SK-N-SH treated with all-trans-retinoic acid at 6 μM for 48 hours (cell line): ENCODE measurements at regions not wholly inside any gene's neighbourhood (a gene's known extent, or its start where the extent isn't known, plus 50 kb on each side); places are given as distances from the start of the nearest gene placed in this dataset.
"Not testable (repeated sequence)": the region's sequence is repeated elsewhere in the genome, so short reads cannot be mapped to it uniquely, and the experiment has no call there.

Experiments
- ATAC-seq: fragments of 200-7000 bp; cut with Tn5 transposase; 3 replicates; pipeline ENCODE4 v1.9.1; 2020; ENCODE audit warnings: mild to moderate bottlenecking, moderate library complexity
- ARNTL ChIP-seq: fragments of 450-650 bp; formaldehyde crosslinking; IDR thresholded peaks from 2 replicates; pipeline ENCODE4 v1.5.0; 2020; ENCODE audit warnings: low read depth, mild to moderate bottlenecking, moderate library complexity, borderline replicate concordance
- BACH2 ChIP-seq: fragments of 250-450 bp; sonication (Bioruptor Pico); IDR thresholded peaks from 2 replicates; pipeline ENCODE4 v1.9.0; 2021; ENCODE audit warnings: mild to moderate bottlenecking, borderline replicate concordance
- CSDC2 ChIP-seq: fragments of 250-450 bp; sonication (Bioruptor Pico); IDR thresholded peaks from 2 replicates; pipeline ENCODE4 v1.5.0; 2020; ENCODE audit warnings: mild to moderate bottlenecking, moderate library complexity
- ESRRG ChIP-seq: fragments of 250-450 bp; sonication (Bioruptor Pico); IDR thresholded peaks from 2 replicates; pipeline ENCODE4 v1.6.1; 2021; ENCODE audit warnings: mild to moderate bottlenecking
- GLIS3 ChIP-seq: fragments of 250-450 bp; sonication (Bioruptor Pico); IDR thresholded peaks from 2 replicates; pipeline ENCODE4 v1.5.0; 2020; ENCODE audit warnings: mild to moderate bottlenecking, moderate library complexity
- ISL1 ChIP-seq: fragments of 250-450 bp; sonication (Bioruptor Pico); IDR thresholded peaks from 2 replicates; pipeline ENCODE4 v2.1.2; 2022; ENCODE audit warnings: mild to moderate bottlenecking, moderate library complexity
- OSR1 ChIP-seq: fragments of 250-450 bp; sonication (Bioruptor Pico); IDR thresholded peaks from 2 replicates; pipeline ENCODE4 v1.8.0; 2022; ENCODE audit warnings: moderate library complexity, mild to moderate bottlenecking, inconsistent platforms
- PPARA ChIP-seq: fragments of 250-450 bp; sonication (Bioruptor Pico); IDR thresholded peaks from 2 replicates; pipeline ENCODE4 v1.5.0; 2020; ENCODE audit warnings: mild to moderate bottlenecking, borderline replicate concordance
- RARB ChIP-seq: fragments of 250-450 bp; sonication (Bioruptor Pico); IDR thresholded peaks from 2 replicates; pipeline ENCODE4 v1.8.0; 2021; ENCODE audit warnings: mild to moderate bottlenecking, moderate library complexity
- TCF4 ChIP-seq: fragments of 250-450 bp; sonication (Bioruptor Pico); IDR thresholded peaks from 2 replicates; pipeline ENCODE4 v1.8.0; 2021; ENCODE audit warnings: mild to moderate bottlenecking, moderate library complexity, borderline replicate concordance
- TOX ChIP-seq: fragments of 250-450 bp; sonication (Bioruptor Pico); IDR thresholded peaks from 2 replicates; pipeline ENCODE4 v1.8.0; 2021; ENCODE audit warnings: mild to moderate bottlenecking, moderate library complexity, borderline replicate concordance
- ZFP3 ChIP-seq: fragments of 250-450 bp; sonication (Bioruptor Pico); IDR thresholded peaks from 2 replicates; pipeline ENCODE4 v1.5.0; 2020; ENCODE audit warnings: mild to moderate bottlenecking, moderate library complexity
- ZNF565 ChIP-seq: fragments of 450-650 bp; formaldehyde crosslinking; conservative IDR thresholded peaks from 2 replicates; pipeline ENCODE4 v1.5.0; 2020; ENCODE audit warnings: low read depth, mild to moderate bottlenecking, moderate library complexity
- ZNF70 ChIP-seq: fragments of 450-650 bp; formaldehyde crosslinking; IDR thresholded peaks from 2 replicates; pipeline ENCODE4 v1.5.0; 2020; ENCODE audit warnings: mild to moderate bottlenecking, moderate library complexity
- ZNF8 ChIP-seq: fragments of 450-650 bp; formaldehyde crosslinking; IDR thresholded peaks from 2 replicates; pipeline ENCODE4 v1.5.0; 2020; ENCODE audit warnings: mild to moderate bottlenecking, moderate library complexity
- TF ChIP-seq, protein P1 (sequence below): fragments of 250-450 bp; sonication (Bioruptor Pico); IDR thresholded peaks from 2 replicates; pipeline ENCODE4 v1.5.1; 2020; ENCODE audit warnings: low read depth, mild to moderate bottlenecking, moderate library complexity
- TF ChIP-seq, protein P2 (sequence below): fragments of 250-450 bp; sonication (Bioruptor Pico); IDR thresholded peaks from 2 replicates; pipeline ENCODE4 v1.8.0; 2021; ENCODE audit warnings: low read depth, mild to moderate bottlenecking, moderate library complexity, borderline replicate concordance
- TF ChIP-seq, protein P3 (sequence below): fragments of 250-450 bp; sonication (Bioruptor Pico); IDR thresholded peaks from 2 replicates; pipeline ENCODE4 v1.5.0; 2020; ENCODE audit warnings: mild to moderate bottlenecking, moderate library complexity
- TF ChIP-seq, protein P4 (sequence below): fragments of 250-450 bp; sonication (Bioruptor Pico); IDR thresholded peaks from 2 replicates; pipeline ENCODE4 v1.8.0; 2020; ENCODE audit warnings: mild to moderate bottlenecking, moderate library complexity, borderline replicate concordance
- TF ChIP-seq, protein P5 (sequence below): fragments of 250-450 bp; sonication (Bioruptor Pico); IDR thresholded peaks from 2 replicates; pipeline ENCODE4 v1.5.1; 2021; ENCODE audit warnings: mild to moderate bottlenecking, moderate library complexity

DNA sequence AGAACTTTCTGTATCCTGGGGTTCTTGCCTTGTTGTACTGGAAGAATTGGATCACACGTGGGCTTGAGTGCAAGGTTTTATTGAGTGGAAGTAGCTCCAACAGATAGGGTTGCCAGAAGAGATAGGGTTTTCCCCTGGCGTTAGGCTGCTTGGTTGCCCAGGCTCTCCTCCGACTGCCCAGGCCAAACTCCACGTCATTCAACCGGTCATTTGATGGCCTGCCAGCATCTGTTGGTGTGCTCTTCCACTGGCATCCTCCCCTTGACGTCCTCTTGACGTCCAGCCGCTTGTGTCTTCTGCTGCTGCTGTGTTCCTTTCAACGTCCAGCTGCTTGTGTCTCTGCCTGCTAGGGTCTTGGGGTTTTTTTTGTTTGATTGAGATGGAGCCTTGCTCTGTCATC, 111.2 kb upstream of the XIST start:
- TF ChIP-seq ZNF70 (CRISPR knock-in tag) (no peak), OSR1 (no peak), ZNF8 (CRISPR knock-in tag) (no peak), TCF4 (CRISPR knock-in tag) (no peak), PPARA (no peak), GLIS3 (no peak), ISL1 (CRISPR knock-in tag) (no peak)
- TF ChIP-seq, protein P1, sequence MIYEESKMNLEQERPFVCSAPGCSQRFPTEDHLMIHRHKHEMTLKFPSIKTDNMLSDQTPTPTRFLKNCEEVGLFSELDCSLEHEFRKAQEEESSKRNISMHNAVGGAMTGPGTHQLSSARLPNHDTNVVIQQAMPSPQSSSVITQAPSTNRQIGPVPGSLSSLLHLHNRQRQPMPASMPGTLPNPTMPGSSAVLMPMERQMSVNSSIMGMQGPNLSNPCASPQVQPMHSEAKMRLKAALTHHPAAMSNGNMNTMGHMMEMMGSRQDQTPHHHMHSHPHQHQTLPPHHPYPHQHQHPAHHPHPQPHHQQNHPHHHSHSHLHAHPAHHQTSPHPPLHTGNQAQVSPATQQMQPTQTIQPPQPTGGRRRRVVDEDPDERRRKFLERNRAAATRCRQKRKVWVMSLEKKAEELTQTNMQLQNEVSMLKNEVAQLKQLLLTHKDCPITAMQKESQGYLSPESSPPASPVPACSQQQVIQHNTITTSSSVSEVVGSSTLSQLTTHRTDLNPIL (CRISPR knock-in tag), result no peak
- TF ChIP-seq, protein P2, sequence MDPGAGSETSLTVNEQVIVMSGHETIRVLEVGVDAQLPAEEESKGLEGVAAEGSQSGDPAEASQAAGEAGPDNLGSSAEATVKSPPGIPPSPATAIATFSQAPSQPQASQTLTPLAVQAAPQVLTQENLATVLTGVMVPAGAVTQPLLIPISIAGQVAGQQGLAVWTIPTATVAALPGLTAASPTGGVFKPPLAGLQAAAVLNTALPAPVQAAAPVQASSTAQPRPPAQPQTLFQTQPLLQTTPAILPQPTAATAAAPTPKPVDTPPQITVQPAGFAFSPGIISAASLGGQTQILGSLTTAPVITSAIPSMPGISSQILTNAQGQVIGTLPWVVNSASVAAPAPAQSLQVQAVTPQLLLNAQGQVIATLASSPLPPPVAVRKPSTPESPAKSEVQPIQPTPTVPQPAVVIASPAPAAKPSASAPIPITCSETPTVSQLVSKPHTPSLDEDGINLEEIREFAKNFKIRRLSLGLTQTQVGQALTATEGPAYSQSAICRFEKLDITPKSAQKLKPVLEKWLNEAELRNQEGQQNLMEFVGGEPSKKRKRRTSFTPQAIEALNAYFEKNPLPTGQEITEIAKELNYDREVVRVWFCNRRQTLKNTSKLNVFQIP (CRISPR knock-in tag), result no peak
- ATAC-seq, result no peak

DNA sequence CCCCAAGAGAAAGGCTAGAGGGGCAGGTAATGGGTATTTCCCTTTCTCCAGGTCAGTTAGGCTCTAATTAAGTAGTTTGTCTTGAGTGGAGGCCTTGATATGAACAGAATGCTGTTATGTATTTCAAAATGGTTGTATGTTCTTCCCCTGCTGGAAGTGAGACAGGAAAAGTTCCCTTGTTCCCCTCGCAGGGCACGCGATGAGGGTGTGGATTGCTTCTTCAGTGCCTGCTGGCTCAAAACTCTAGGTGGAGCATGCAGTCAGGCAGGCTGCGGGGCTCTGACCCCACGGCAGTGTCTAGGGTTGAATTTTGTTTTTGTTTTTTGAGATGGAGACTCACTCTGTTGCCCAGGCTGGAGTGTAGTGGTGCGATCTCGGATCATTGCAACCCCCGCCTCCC, 110.4 kb upstream of the XIST start:
- TF ChIP-seq, protein P3, sequence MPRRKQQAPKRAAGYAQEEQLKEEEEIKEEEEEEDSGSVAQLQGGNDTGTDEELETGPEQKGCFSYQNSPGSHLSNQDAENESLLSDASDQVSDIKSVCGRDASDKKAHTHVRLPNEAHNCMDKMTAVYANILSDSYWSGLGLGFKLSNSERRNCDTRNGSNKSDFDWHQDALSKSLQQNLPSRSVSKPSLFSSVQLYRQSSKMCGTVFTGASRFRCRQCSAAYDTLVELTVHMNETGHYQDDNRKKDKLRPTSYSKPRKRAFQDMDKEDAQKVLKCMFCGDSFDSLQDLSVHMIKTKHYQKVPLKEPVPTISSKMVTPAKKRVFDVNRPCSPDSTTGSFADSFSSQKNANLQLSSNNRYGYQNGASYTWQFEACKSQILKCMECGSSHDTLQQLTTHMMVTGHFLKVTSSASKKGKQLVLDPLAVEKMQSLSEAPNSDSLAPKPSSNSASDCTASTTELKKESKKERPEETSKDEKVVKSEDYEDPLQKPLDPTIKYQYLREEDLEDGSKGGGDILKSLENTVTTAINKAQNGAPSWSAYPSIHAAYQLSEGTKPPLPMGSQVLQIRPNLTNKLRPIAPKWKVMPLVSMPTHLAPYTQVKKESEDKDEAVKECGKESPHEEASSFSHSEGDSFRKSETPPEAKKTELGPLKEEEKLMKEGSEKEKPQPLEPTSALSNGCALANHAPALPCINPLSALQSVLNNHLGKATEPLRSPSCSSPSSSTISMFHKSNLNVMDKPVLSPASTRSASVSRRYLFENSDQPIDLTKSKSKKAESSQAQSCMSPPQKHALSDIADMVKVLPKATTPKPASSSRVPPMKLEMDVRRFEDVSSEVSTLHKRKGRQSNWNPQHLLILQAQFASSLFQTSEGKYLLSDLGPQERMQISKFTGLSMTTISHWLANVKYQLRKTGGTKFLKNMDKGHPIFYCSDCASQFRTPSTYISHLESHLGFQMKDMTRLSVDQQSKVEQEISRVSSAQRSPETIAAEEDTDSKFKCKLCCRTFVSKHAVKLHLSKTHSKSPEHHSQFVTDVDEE, result no peak
- TF ChIP-seq, protein P2 (CRISPR knock-in tag), result no peak
- TF ChIP-seq ESRRG (CRISPR knock-in tag) (no peak), OSR1 (no peak), BACH2 (CRISPR knock-in tag) (no peak), RARB (no peak), TOX (CRISPR knock-in tag) (no peak), TCF4 (CRISPR knock-in tag) (no peak), GLIS3 (no peak), CSDC2 (no peak), ARNTL (CRISPR knock-in tag) (no peak), ZNF70 (CRISPR knock-in tag) (no peak), ISL1 (CRISPR knock-in tag) (no peak), ZFP3 (no peak), ZNF8 (CRISPR knock-in tag) (no peak), ZNF565 (CRISPR knock-in tag) (no peak)
- TF ChIP-seq, protein P4, sequence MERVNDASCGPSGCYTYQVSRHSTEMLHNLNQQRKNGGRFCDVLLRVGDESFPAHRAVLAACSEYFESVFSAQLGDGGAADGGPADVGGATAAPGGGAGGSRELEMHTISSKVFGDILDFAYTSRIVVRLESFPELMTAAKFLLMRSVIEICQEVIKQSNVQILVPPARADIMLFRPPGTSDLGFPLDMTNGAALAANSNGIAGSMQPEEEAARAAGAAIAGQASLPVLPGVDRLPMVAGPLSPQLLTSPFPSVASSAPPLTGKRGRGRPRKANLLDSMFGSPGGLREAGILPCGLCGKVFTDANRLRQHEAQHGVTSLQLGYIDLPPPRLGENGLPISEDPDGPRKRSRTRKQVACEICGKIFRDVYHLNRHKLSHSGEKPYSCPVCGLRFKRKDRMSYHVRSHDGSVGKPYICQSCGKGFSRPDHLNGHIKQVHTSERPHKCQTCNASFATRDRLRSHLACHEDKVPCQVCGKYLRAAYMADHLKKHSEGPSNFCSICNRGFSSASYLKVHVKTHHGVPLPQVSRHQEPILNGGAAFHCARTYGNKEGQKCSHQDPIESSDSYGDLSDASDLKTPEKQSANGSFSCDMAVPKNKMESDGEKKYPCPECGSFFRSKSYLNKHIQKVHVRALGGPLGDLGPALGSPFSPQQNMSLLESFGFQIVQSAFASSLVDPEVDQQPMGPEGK, result no peak
- TF ChIP-seq, protein P1 (CRISPR knock-in tag), result no peak
- TF ChIP-seq, protein P5, sequence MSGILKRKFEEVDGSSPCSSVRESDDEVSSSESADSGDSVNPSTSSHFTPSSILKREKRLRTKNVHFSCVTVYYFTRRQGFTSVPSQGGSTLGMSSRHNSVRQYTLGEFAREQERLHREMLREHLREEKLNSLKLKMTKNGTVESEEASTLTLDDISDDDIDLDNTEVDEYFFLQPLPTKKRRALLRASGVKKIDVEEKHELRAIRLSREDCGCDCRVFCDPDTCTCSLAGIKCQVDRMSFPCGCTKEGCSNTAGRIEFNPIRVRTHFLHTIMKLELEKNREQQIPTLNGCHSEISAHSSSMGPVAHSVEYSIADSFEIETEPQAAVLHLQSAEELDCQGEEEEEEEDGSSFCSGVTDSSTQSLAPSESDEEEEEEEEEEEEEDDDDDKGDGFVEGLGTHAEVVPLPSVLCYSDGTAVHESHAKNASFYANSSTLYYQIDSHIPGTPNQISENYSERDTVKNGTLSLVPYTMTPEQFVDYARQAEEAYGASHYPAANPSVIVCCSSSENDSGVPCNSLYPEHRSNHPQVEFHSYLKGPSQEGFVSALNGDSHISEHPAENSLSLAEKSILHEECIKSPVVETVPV (CRISPR knock-in tag), result no peak
- no peak for ATAC-seq

DNA sequence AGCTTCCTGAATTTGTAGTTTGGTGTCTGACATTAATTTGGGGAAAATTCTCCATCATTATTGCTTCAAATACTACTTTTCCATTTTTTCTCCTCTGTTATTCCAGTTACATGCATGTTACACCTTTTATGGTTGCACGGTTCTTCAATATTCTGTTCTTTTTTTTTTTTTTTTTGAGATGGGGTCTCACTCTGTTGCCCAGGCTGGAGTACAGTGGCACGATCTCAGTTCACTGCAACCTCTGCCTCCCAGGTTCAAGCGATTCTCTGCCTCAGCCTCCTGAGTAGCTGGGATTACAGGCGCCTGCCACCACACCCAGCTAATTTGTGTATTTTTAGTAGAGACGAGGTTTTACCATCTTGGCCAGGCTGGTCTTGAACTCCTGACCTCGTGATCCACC, 109.4 kb upstream of the XIST start:
- not testable (repeated sequence) for ATAC-seq
